GM21723 (cell line): ENCODE measurements at regions not wholly inside any gene's neighbourhood (a gene's known extent, or its start where the extent isn't known, plus 50 kb on each side); places are given as distances from the start of the nearest gene placed in this dataset.

Experiments used
- ATAC-seq: cut with Tn5 transposase; IDR thresholded peaks from one replicate; pipeline ENCODE4 v1.9.1; 2021; ENCODE audit warnings: mild to moderate bottlenecking, moderate library complexity; ENCODE audit not compliant: unreplicated experiment

GRCh38 chr14:26990946-26991345 is 393.1 kb upstream of the NOVA1 start:
- ATAC-seq = no peak

GRCh38 chr14:26992403-26993115 is 394.7 kb upstream of the NOVA1 start:
- ATAC-seq = no peak

GRCh38 chr14:26993556-26993955 is 395.7 kb upstream of the NOVA1 start:
- ATAC-seq = no peak

- ATAC-seq = no peak
Measured at GRCh38 chr14:26995301-26995700, 397.5 kb upstream of the NOVA1 start.

- no peak for ATAC-seq
Measured at GRCh38 chr14:26996246-26996645, 398.4 kb upstream of the NOVA1 start.

GRCh38 chr14:27002179-27002578 is 404.3 kb upstream of the NOVA1 start:
- no peak for ATAC-seq

- ATAC-seq = no peak
Measured at GRCh38 chr14:27006570-27006969, 408.7 kb upstream of the NOVA1 start.

GRCh38 chr14:27008187-27008586 is 410.4 kb upstream of the NOVA1 start:
- ATAC-seq = no peak

GRCh38 chr14:27012641-27013040 is 414.8 kb upstream of the NOVA1 start:
- no peak for ATAC-seq

GRCh38 chr14:27013678-27014077 is 415.8 kb upstream of the NOVA1 start:
- ATAC-seq = no peak

- no peak for ATAC-seq
Measured at GRCh38 chr14:27015065-27015464, 417.2 kb upstream of the NOVA1 start.

- no peak for ATAC-seq
Measured at GRCh38 chr14:27025648-27026047, 427.8 kb upstream of the NOVA1 start.

GRCh38 chr14:27026097-27026496 is 428.3 kb upstream of the NOVA1 start:
- no peak for ATAC-seq

- no peak for ATAC-seq
Measured at GRCh38 chr14:27040552-27040951, 442.7 kb upstream of the NOVA1 start.

GRCh38 chr14:27049701-27050100 is 451.9 kb upstream of the NOVA1 start:
- ATAC-seq = no peak

GRCh38 chr14:27050208-27050607 is 452.4 kb upstream of the NOVA1 start:
- no peak for ATAC-seq

GRCh38 chr14:27056586-27056985 is 458.8 kb upstream of the NOVA1 start:
- no peak for ATAC-seq

- no peak for ATAC-seq
Measured at GRCh38 chr14:27061299-27061698, 463.5 kb upstream of the NOVA1 start.

GRCh38 chr14:27063959-27064358 is 466.1 kb upstream of the NOVA1 start:
- no peak for ATAC-seq

GRCh38 chr14:27065886-27066285 is 468.1 kb upstream of the NOVA1 start:
- ATAC-seq = no peak

- no peak for ATAC-seq
Measured at GRCh38 chr14:27067961-27068360, 470.1 kb upstream of the NOVA1 start.

GRCh38 chr14:27072589-27072988 is 474.8 kb upstream of the NOVA1 start:
- ATAC-seq = no peak

- ATAC-seq = no peak
Measured at GRCh38 chr14:27075503-27075902, 477.7 kb upstream of the NOVA1 start.
